Chondrocyte (in vitro differentiated cells): ENCODE measurements at regions not wholly inside any gene's neighbourhood (a gene's known extent, or its start where the extent isn't known, plus 50 kb on each side); places are given as distances from the start of the nearest gene placed in this dataset.

Experiments
- DNase-seq: peaks from one replicate; pipeline ENCODE4 v3.0.0; 2021; ENCODE audit warnings: mixed read lengths, low spot score
- H3K27ac Mint-ChIP-seq: one replicate; pipeline ENCODE4 v1.8.0; 2021; ENCODE audit warnings: mild to moderate bottlenecking, moderate library complexity, mixed read lengths; ENCODE audit not compliant: unreplicated experiment
- H3K27me3 Mint-ChIP-seq: 2 replicates; pipeline ENCODE4 v1.8.0; 2021; ENCODE audit warnings: low read depth, mixed read lengths
- H3K36me3 Mint-ChIP-seq: 2 replicates; pipeline ENCODE4 v1.8.0; 2021; ENCODE audit warnings: low read depth, mixed read lengths
- H3K4me1 Mint-ChIP-seq: 2 replicates; pipeline ENCODE4 v1.8.0; 2021; ENCODE audit warnings: low read depth, mild to moderate bottlenecking, mixed read lengths
- H3K4me3 Mint-ChIP-seq: one replicate; pipeline ENCODE4 v1.8.0; 2021; ENCODE audit warnings: mild to moderate bottlenecking, moderate library complexity, mixed read lengths; ENCODE audit not compliant: unreplicated experiment
- H3K9me3 Mint-ChIP-seq: 2 replicates; pipeline ENCODE4 v1.8.0; 2021; ENCODE audit warnings: low read depth, mixed read lengths
- TF ChIP-seq, protein P1 (sequence below): fragments of 200-600 bp; sonication (generic); IDR thresholded peaks from 2 replicates; pipeline ENCODE4 v1.5.0; 2021; ENCODE audit warnings: antibody characterized with exemption, mild to moderate bottlenecking, moderate library complexity

DNA sequence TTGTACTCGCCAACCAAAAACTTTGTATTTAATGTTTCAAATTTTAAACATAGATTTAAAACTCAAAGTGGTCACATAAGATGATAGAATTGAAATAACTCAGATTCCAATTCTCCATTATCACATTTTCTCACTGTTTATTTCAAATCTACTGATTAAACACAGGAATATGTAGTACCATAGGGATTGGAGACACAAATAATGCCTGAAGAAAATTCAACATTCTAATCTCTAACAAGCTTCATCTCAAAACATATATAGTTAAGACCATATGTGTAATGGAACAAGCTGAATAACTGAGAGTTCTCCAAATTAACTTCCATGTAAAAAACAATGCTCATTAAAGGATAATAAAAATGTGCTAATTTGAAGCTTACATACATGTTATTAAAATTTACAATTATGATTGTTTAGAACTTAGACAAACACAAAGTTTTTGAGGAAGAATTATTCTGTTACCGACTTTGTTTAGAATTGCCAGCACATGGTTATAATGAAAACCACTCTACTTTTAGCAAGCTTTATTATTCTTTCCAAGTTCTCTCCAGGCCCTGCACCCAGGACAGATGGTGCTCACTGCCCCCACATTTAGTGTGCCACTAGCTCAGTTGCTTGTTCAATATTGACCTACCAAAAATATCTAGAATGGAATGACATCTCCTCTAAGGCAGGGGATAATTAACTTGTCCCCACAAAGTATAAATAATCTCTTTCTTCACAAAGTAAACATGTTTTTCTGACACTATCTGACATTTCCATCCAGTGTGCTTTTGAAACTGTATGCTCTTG lies 467.2 kb downstream of the TTLL7 start:
- no peaks in the 10 kb centered on the region for H3K36me3 Mint-ChIP-seq
- H3K27me3 Mint-ChIP-seq, result no peaks in the 10 kb centered on the region
- H3K4me1 Mint-ChIP-seq, result peaks cover 8% of the 10 kb centered on the region
- TF ChIP-seq, protein P1, sequence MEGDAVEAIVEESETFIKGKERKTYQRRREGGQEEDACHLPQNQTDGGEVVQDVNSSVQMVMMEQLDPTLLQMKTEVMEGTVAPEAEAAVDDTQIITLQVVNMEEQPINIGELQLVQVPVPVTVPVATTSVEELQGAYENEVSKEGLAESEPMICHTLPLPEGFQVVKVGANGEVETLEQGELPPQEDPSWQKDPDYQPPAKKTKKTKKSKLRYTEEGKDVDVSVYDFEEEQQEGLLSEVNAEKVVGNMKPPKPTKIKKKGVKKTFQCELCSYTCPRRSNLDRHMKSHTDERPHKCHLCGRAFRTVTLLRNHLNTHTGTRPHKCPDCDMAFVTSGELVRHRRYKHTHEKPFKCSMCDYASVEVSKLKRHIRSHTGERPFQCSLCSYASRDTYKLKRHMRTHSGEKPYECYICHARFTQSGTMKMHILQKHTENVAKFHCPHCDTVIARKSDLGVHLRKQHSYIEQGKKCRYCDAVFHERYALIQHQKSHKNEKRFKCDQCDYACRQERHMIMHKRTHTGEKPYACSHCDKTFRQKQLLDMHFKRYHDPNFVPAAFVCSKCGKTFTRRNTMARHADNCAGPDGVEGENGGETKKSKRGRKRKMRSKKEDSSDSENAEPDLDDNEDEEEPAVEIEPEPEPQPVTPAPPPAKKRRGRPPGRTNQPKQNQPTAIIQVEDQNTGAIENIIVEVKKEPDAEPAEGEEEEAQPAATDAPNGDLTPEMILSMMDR, result no peak
- H3K9me3 Mint-ChIP-seq, result peaks cover 12% of the 10 kb centered on the region
- no peak overlapping the region for H3K27ac Mint-ChIP-seq
- no peak overlapping the region for H3K4me3 Mint-ChIP-seq
- DNase-seq, result no peak

DNA sequence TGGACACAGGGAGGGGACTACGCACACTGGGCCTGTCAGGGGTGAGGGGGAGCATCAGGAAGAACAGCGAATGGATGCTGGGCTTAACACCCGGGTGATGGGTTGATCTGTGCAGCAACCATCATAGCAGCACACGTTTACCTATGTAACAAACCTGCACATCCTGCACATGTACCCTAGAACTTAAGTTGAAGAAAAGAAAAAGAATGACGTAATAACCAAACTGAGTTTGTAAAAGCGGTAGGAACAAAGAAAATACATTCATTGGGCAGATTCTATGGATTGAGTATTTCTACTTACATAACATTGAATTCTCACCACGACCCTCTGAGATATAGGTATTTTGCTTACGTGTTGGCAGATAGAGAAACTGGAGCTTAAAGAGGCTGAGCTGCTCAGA lies 468.4 kb downstream of the TTLL7 start:
- Mint-ChIP-seq H3K27me3 (no peaks in the 10 kb centered on the region), H3K27ac (no peak overlapping the region), H3K9me3 (peaks cover 7% of the 10 kb centered on the region), H3K4me3 (no peak overlapping the region), H3K36me3 (no peaks in the 10 kb centered on the region), H3K4me1 (peaks cover 8% of the 10 kb centered on the region)
- TF ChIP-seq, protein P1, result no peak
- DNase-seq, result no peak

DNA sequence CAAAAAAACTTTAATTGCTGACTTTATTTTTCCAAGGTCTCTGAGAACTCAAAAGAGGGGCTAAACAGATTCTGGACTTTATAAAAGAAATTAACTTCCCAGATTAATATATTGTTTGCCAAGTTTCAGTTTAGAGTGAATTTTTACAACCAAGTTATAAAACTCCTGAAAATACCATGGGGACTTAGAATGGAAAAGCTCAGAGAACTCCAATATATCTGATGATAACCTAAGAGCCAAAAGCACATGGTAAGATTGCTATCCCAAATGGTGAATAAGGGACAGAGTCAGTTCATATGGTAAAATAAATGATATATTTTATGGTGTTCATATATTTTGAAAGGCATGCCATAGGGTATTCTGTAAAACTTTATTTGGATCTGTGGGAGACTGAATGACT lies 470.9 kb downstream of the TTLL7 start:
- TF ChIP-seq, protein P1, result no peak
- H3K27ac Mint-ChIP-seq, result no peak overlapping the region
- DNase-seq, result no peak
- no peaks in the 10 kb centered on the region for H3K27me3 Mint-ChIP-seq
- no peaks in the 10 kb centered on the region for H3K36me3 Mint-ChIP-seq
- no peak overlapping the region for H3K4me3 Mint-ChIP-seq
- no peaks in the 10 kb centered on the region for H3K9me3 Mint-ChIP-seq
- peaks cover 8% of the 10 kb centered on the region for H3K4me1 Mint-ChIP-seq

DNA sequence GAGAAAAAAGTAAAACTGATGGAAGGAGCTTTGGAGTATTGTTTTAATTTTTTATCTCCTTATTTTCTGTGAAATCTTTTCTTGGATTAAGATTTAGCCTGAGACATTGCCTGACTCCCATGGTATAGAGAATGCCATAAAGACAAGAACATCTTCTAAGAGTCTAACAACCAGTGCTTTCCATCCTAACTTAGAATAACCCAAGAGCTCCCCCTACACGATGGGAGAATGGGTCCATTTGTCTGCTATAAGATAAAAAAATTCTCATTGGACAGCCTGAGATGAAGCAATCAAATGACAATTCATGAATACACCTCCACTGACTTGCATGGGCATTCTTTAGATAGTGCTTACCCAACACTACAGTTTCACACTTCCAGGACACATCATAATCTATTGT lies 478.1 kb downstream of the TTLL7 start:
- TF ChIP-seq, protein P1, result no peak
- Mint-ChIP-seq H3K9me3 (no peaks in the 10 kb centered on the region), H3K4me1 (no peaks in the 10 kb centered on the region), H3K27me3 (no peaks in the 10 kb centered on the region), H3K27ac (no peak overlapping the region), H3K36me3 (no peaks in the 10 kb centered on the region), H3K4me3 (no peak overlapping the region)
- no peak for DNase-seq

DNA sequence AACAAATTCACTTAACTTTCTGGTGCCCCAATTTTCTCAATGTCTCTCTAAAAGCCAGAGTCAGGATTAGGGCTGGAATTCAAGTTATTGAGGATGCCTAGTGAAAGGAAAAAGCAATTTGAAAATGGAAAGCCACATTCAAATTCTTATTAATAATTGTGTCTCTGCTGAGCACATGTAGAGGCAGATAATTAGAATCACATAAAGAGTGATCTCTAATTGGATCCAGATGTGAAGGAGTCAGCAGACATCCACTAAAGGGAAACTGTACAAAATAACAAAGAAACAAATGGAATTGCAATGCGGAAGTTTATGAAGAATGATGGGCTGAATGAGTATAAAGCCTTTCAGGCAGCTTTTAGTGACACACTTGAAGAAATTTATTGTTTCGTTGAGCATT lies 482.6 kb downstream of the TTLL7 start:
- Mint-ChIP-seq H3K4me1 (no peaks in the 10 kb centered on the region), H3K27me3 (no peaks in the 10 kb centered on the region), H3K27ac (no peak overlapping the region), H3K9me3 (no peaks in the 10 kb centered on the region), H3K36me3 (no peaks in the 10 kb centered on the region), H3K4me3 (no peak overlapping the region)
- DNase-seq, result no peak
- TF ChIP-seq, protein P1, result no peak
